Activated B cell treated with CpG ODN at 0.5 μM for 24 hours (primary cell): ENCODE measurements at regions not wholly inside any gene's neighbourhood (a gene's known extent, or its start where the extent isn't known, plus 50 kb on each side); places are given as distances from the start of the nearest gene placed in this dataset.

ENCODE experiments used
- ATAC-seq: fragments of 200-7000 bp; cut with Tn5 transposase; one replicate; pipeline ENCODE4 v1.10.0; 2021; ENCODE audit warnings: low read depth, mild to moderate bottlenecking, moderate library complexity
- CTCF ChIA-PET: fragments of 350-600 bp; sonication (Branson Sonifier 250); formaldehyde crosslinking; loops from one replicate; lab custom pipeline; 2021; ENCODE audit warnings: antibody characterized with exemption; lab: Charles Lee
- POLR2A ChIA-PET: fragments of 350-600 bp; sonication (Branson Sonifier 250); formaldehyde crosslinking; loops from one replicate; lab custom pipeline; 2021; ENCODE audit warnings: antibody characterized with exemption; lab: Charles Lee
- DNase-seq: peaks from one replicate; pipeline ENCODE4 v3.0.0; 2022
- H3K27ac Mint-ChIP-seq: one replicate; pipeline ENCODE4 v1.8.0; 2020; ENCODE audit warnings: mixed read lengths
- H3K27me3 Mint-ChIP-seq: one replicate; pipeline ENCODE4 v1.8.0; 2021; ENCODE audit warnings: mixed read lengths
- H3K36me3 Mint-ChIP-seq: one replicate; pipeline ENCODE4 v1.8.0; 2021; ENCODE audit warnings: low read depth, mixed read lengths
- H3K4me1 Mint-ChIP-seq: one replicate; pipeline ENCODE4 v1.8.0; 2021; ENCODE audit warnings: mixed read lengths
- H3K4me3 Mint-ChIP-seq: one replicate; pipeline ENCODE4 v1.8.0; 2020; ENCODE audit warnings: mild to moderate bottlenecking, mixed read lengths
- H3K9me3 Mint-ChIP-seq: one replicate; pipeline ENCODE4 v1.8.0; 2020; ENCODE audit warnings: mixed read lengths
- CTCF ChIP-seq: fragments of 200-600 bp; IDR thresholded peaks from one replicate; pipeline ENCODE4 v1.8.0; 2022; ENCODE audit warnings: antibody characterized with exemption, mild to moderate bottlenecking
- intact Hi-C: fragments of 100-400 bp; cut with micrococcal nuclease; formaldehyde crosslinking; loops from one replicate; pipeline ENCODE4 v1.15.1; 2024

- H3K36me3 Mint-ChIP-seq: no peaks in the 10 kb centered on the region
- no peak for TF ChIP-seq CTCF
- intact Hi-C loops: no loop called here
- ATAC-seq (no peak), DNase-seq (no peak)
- H3K4me3 Mint-ChIP-seq: no peak overlapping the region
- no peaks in the 10 kb centered on the region for H3K4me1 Mint-ChIP-seq
- no peaks in the 10 kb centered on the region for H3K9me3 Mint-ChIP-seq
- CTCF ChIA-PET: interaction anchor here (1.0 to 1.8 kb wide), 3 partner anchors 27 to 90 kb away, joined by 3 to 5 read pairs (median 3); no protein-coding TSS in a partner anchor
- no peak overlapping the region for H3K27ac Mint-ChIP-seq
- H3K27me3 Mint-ChIP-seq: peaks cover 15% of the 10 kb centered on the region
- POLR2A ChIA-PET: no interaction called here
Measured at GRCh38 chr16:85526185-85526974, 86.7 kb upstream of the GSE1 start.

GRCh38 chr16:85527042-85527766 lies 85.9 kb upstream of the GSE1 start:
- no peaks in the 10 kb centered on the region for H3K4me1 Mint-ChIP-seq
- POLR2A ChIA-PET: interaction anchor here (0.5 to 1.7 kb wide), 2 partner anchors 20 to 27 kb away, joined by 3 to 4 read pairs; no protein-coding TSS in a partner anchor
- TF ChIP-seq CTCF: no peak
- intact Hi-C loops: no loop called here
- ATAC-seq (no peak), DNase-seq (no peak)
- no peak overlapping the region for H3K27ac Mint-ChIP-seq
- no peaks in the 10 kb centered on the region for H3K9me3 Mint-ChIP-seq
- no peak overlapping the region for H3K4me3 Mint-ChIP-seq
- CTCF ChIA-PET: interaction anchor here (1.0 to 1.8 kb wide), 2 partner anchors 26 to 37 kb away, joined by 3 to 5 read pairs; no protein-coding TSS in a partner anchor
- H3K36me3 Mint-ChIP-seq: no peaks in the 10 kb centered on the region
- peaks cover 15% of the 10 kb centered on the region for H3K27me3 Mint-ChIP-seq

- DNase-seq: no peak
- Mint-ChIP-seq H3K4me1 (no peaks in the 10 kb centered on the region), H3K9me3 (no peaks in the 10 kb centered on the region), H3K36me3 (no peaks in the 10 kb centered on the region), H3K27ac (no peak overlapping the region), H3K27me3 (peaks cover 9% of the 10 kb centered on the region), H3K4me3 (no peak overlapping the region)
- POLR2A ChIA-PET: interaction anchor here (0.5 to 1.7 kb wide), 2 partner anchors 21 to 26 kb away, joined by 3 to 4 read pairs; no protein-coding TSS in a partner anchor
- CTCF ChIA-PET: interaction anchor here (1.0 to 1.3 kb wide), 2 partner anchors 26 to 89 kb away, joined by 3 read pairs; no protein-coding TSS in a partner anchor
- intact Hi-C loops: no loop called here
- no peak for ATAC-seq
- TF ChIP-seq CTCF: no peak
Measured at GRCh38 chr16:85527767-85528297, 85.3 kb upstream of the GSE1 start.

GRCh38 chr16:85528528-85529387 lies 84.4 kb upstream of the GSE1 start:
- Mint-ChIP-seq H3K36me3 (no peaks in the 10 kb centered on the region), H3K27me3 (peaks cover 6% of the 10 kb centered on the region), H3K4me1 (no peaks in the 10 kb centered on the region), H3K9me3 (no peaks in the 10 kb centered on the region), H3K4me3 (no peak overlapping the region), H3K27ac (no peak overlapping the region)
- ChIA-PET CTCF (interaction anchor here (0.9 to 2.9 kb wide), 5 partner anchors 19 to 88 kb away, joined by 3 to 16 read pairs (median 3); no protein-coding TSS in a partner anchor), POLR2A (interaction anchor here (0.6 to 1.7 kb wide), 2 partner anchors 23 to 25 kb away, joined by 3 to 4 read pairs; no protein-coding TSS in a partner anchor)
- DNase-seq (no peak), ATAC-seq (peak; percentile 60)
- no peak for TF ChIP-seq CTCF
- intact Hi-C loops: loop anchor here (1.0 kb wide), 1 partner anchor 82 kb away; no protein-coding TSS in a partner anchor
